A673 (cell line): ENCODE measurements at regions not wholly inside any gene's neighbourhood (a gene's known extent, or its start where the extent isn't known, plus 50 kb on each side); places are given as distances from the start of the nearest gene placed in this dataset.

Source experiments
- BruUV-seq: library from RNA; stranded (reverse); fragments of 400-500 nt; replicated peaks from 2 replicates; lab custom pipeline; 2021; lab: Mats Ljungman, UMichigan
- CTCF ChIA-PET: fragments of 300-600 bp; sonication (Branson Sonifier 250); formaldehyde crosslinking; loops from one replicate; lab custom pipeline; 2022; ENCODE audit warnings: antibody characterized with exemption; lab: Charles Lee
- POLR2A ChIA-PET: fragments of 300-600 bp; sonication (Branson Sonifier 250); formaldehyde crosslinking; loops from one replicate; lab custom pipeline; 2022; ENCODE audit warnings: antibody characterized with exemption; ENCODE audit not compliant: low non-redundant PET; lab: Charles Lee
- DNase-seq: peaks from one replicate; pipeline ENCODE4 v3.0.0-alpha.2; 2015; ENCODE audit warnings: low spot score
- H3K27ac ChIP-seq: fragments of 200-600 bp; sonication (generic); 2 replicates; pipeline ENCODE4 v1.5.1; 2016; ENCODE audit warnings: mixed run types, low read depth, mild to moderate bottlenecking, mixed read lengths, antibody characterized with exemption, low read length; ENCODE audit not compliant: poor library complexity, severe bottlenecking
- H3K27me3 ChIP-seq: fragments of 200-600 bp; sonication (generic); replicated peaks from 2 replicates; pipeline ENCODE4 v1.6.1; 2017; ENCODE audit warnings: mixed run types, low read depth, mild to moderate bottlenecking, mixed read lengths, antibody characterized with exemption, low read length; ENCODE audit not compliant: insufficient read depth, poor library complexity
- H3K36me3 ChIP-seq: fragments of 200-600 bp; sonication (generic); 2 replicates; pipeline ENCODE4 v1.6.1; 2016; ENCODE audit warnings: mixed run types, mild to moderate bottlenecking, mixed read lengths, antibody characterized with exemption, low read length; ENCODE audit not compliant: insufficient read depth, poor library complexity, severe bottlenecking
- H3K4me1 ChIP-seq: fragments of 200-600 bp; sonication (generic); 2 replicates; pipeline ENCODE4 v1.6.1; 2017; ENCODE audit warnings: mixed run types, mild to moderate bottlenecking, mixed read lengths, antibody characterized with exemption, low read length; ENCODE audit not compliant: insufficient read depth, poor library complexity, severe bottlenecking
- H3K4me3 ChIP-seq: fragments of 200-600 bp; sonication (generic); 2 replicates; pipeline ENCODE4 v1.5.1; 2016; ENCODE audit warnings: low read depth, mixed run types, mild to moderate bottlenecking, mixed read lengths, low read length; ENCODE audit not compliant: poor library complexity, severe bottlenecking
- H3K9me3 ChIP-seq: fragments of 200-600 bp; sonication (generic); 2 replicates; pipeline ENCODE4 v1.6.1; 2016; ENCODE audit warnings: mixed run types, low read depth, mild to moderate bottlenecking, mixed read lengths, antibody characterized with exemption, low read length; ENCODE audit not compliant: poor library complexity, severe bottlenecking
- CTCF ChIP-seq: fragments of 300-800, 200-600 bp; sonication (generic); conservative IDR thresholded peaks from 2 replicates; pipeline ENCODE4 v1.5.1; 2017; ENCODE audit warnings: low read depth, mild to moderate bottlenecking, antibody characterized with exemption, low read length, moderate library complexity, mixed read lengths
- EZH2 ChIP-seq: fragments of 200-600 bp; sonication (generic); IDR thresholded peaks from 2 replicates; pipeline ENCODE4 v1.6.1; 2017; ENCODE audit warnings: borderline replicate concordance, low read depth, mild to moderate bottlenecking, mixed read lengths, antibody characterized with exemption, low read length; ENCODE audit not compliant: poor library complexity, severe bottlenecking
- intact Hi-C: fragments of 100-400 bp; cut with micrococcal nuclease; formaldehyde crosslinking; loops from one replicate; pipeline ENCODE4 v1.10.0; 2022; ENCODE audit not compliant: unreplicated experiment

GRCh38 chr16:73171380-73171779 lies 123.5 kb upstream of the ZFHX3 start:
- ChIA-PET POLR2A (no interaction called here), CTCF (no interaction called here)
- DNase-seq = no peak
- no peaks in the 10 kb centered on the region for H3K36me3 ChIP-seq
- no TSS peak for BruUV-seq
- intact Hi-C loops = loop anchor here (5.0 kb wide), 1 partner anchor 114 kb away; no protein-coding TSS in a partner anchor
- no peaks in the 10 kb centered on the region for H3K27me3 ChIP-seq
- H3K4me1 ChIP-seq = peaks cover 51% of the 10 kb centered on the region
- H3K27ac ChIP-seq = no peak overlapping the region
- H3K9me3 ChIP-seq = no peaks in the 10 kb centered on the region
- no peak overlapping the region for H3K4me3 ChIP-seq
- TF ChIP-seq CTCF = no peak

- DNase-seq = no peak
- ChIA-PET CTCF (interaction anchor here (0.5 kb wide), 1 partner anchor 109 kb away, joined by 4 read pairs; no protein-coding TSS in a partner anchor), POLR2A (no interaction called here)
- intact Hi-C loops = loop anchor here (5.0 kb wide), 1 partner anchor 113 kb away; no protein-coding TSS in a partner anchor
- no peaks in the 10 kb centered on the region for H3K27me3 ChIP-seq
- no peaks in the 10 kb centered on the region for H3K9me3 ChIP-seq
- peaks cover 52% of the 10 kb centered on the region for H3K4me1 ChIP-seq
- no peak overlapping the region for H3K27ac ChIP-seq
- no peak for TF ChIP-seq EZH2
- no peak for TF ChIP-seq CTCF
- no peak overlapping the region for H3K4me3 ChIP-seq
- no peaks in the 10 kb centered on the region for H3K36me3 ChIP-seq
- BruUV-seq = no TSS peak
Observed at GRCh38 chr16:73170612-73171038, 122.7 kb upstream of the ZFHX3 start.

- ChIA-PET POLR2A (no interaction called here), CTCF (interaction anchor here (1.3 kb wide), 1 partner anchor 9 kb away, joined by 3 read pairs; no protein-coding TSS in a partner anchor)
- Histone ChIP-seq H3K27me3 (no peaks in the 10 kb centered on the region), H3K9me3 (no peaks in the 10 kb centered on the region), H3K4me3 (no peak overlapping the region), H3K4me1 (peaks cover 32% of the 10 kb centered on the region), H3K27ac (no peak overlapping the region), H3K36me3 (no peaks in the 10 kb centered on the region)
- intact Hi-C loops = no loop called here
- TF ChIP-seq CTCF = no peak
- TF ChIP-seq EZH2 = no peak
- no peak for DNase-seq
- no TSS peak for BruUV-seq
Observed at GRCh38 chr16:73166947-73167550, 119.1 kb upstream of the ZFHX3 start.
